A549 (cell line): ENCODE measurements at regions not wholly inside any gene's neighbourhood (a gene's known extent, or its start where the extent isn't known, plus 50 kb on each side); places are given as distances from the start of the nearest gene placed in this dataset.
"Not testable (repeated sequence)": the region's sequence is repeated elsewhere in the genome, so short reads cannot be mapped to it uniquely, and the experiment has no call there.

ENCODE experiments used
- ATAC-seq, 2 experiments: fragments of 200-7000 bp in 1 of 2; fragments of >200 bp in 1 of 2; cut with Nextera tagmentation in 1 of 2; cut with Tn5 transposase in 1 of 2; 3 replicates each; pipeline versions ENCODE4 v1.8.0 to v1.9.1; 2018 to 2020; ENCODE audit warnings: mild to moderate bottlenecking in 1 of 2, moderate library complexity in 1 of 2
- CTCF ChIA-PET: fragments of 300-600 bp; sonication (Branson Sonifier 250); formaldehyde crosslinking; extraction: SDS; loops from one replicate; lab custom pipeline; 2021; ENCODE audit warnings: antibody characterized with exemption, inconsistent platforms; lab: Yijun Ruan, JAX
- POLR2A ChIA-PET: fragments of 350-600 bp; formaldehyde crosslinking; extraction: SDS; loops from one replicate; lab custom pipeline; 2021; ENCODE audit warnings: antibody characterized with exemption, inconsistent platforms; lab: Yijun Ruan, JAX
- DNase-seq, 2 experiments: peaks; one replicate each; pipeline versions ENCODE4 v3.0.0 to v3.0.0-alpha.2; 2011 to 2016; ENCODE audit warnings: low read depth in 1 of 2, low spot score in 1 of 2
- FAIRE-seq: peaks from 2 replicates; lab custom pipeline; 2011; peaks lifted over from hg19 to GRCh38; lab: Jason Lieb, UNC
- H3K27ac ChIP-seq, 2 experiments: fragments of >200 bp; sonication (Bioruptor Twin); formaldehyde crosslinking; 3 replicates each; pipeline ENCODE4 v1.5.1; 2016 to 2017
- H3K4me1 ChIP-seq: fragments of >200 bp; sonication (Bioruptor Twin); formaldehyde crosslinking; 3 replicates; pipeline ENCODE4 v1.6.1; 2016
- H3K4me2 ChIP-seq: fragments of >200 bp; sonication (Bioruptor Twin); formaldehyde crosslinking; 3 replicates; pipeline ENCODE4 v1.6.1; 2016
- H3K4me3 ChIP-seq: fragments of >200 bp; sonication (Bioruptor Twin); formaldehyde crosslinking; 3 replicates; pipeline ENCODE4 v1.5.1; 2016
- H3K9me3 ChIP-seq: fragments of >200 bp; sonication (Bioruptor Twin); formaldehyde crosslinking; 3 replicates; pipeline ENCODE4 v1.6.1; 2016
- MAFK ChIP-seq: fragments of 450-650 bp; IDR thresholded peaks from 2 replicates; pipeline ENCODE4 v1.6.1; 2014; ENCODE audit not compliant: partially characterized antibody
- WGBS: methylation state at CpG from one replicate; pipeline ENCODE4 v1.1.6; 2017; ENCODE audit errors: missing lambda C conversion rate; 5-methylcytosine and 5-hydroxymethylcytosine counted together

GRCh38 chr2:89979826-89980537, 1288.5 kb downstream of the RPIA start:
- DNase-seq, FAIRE-seq, H3K9me3 ChIP-seq, H3K4me3 ChIP-seq, POLR2A ChIA-PET, CTCF ChIA-PET, ATAC-seq, H3K4me1 ChIP-seq, H3K4me2 ChIP-seq, H3K27ac ChIP-seq: not testable (repeated sequence)
- 5% methylated on average over 2 of the region's 2 CpGs for WGBS
- TF ChIP-seq MAFK = peak; percentile 55

DNA sequence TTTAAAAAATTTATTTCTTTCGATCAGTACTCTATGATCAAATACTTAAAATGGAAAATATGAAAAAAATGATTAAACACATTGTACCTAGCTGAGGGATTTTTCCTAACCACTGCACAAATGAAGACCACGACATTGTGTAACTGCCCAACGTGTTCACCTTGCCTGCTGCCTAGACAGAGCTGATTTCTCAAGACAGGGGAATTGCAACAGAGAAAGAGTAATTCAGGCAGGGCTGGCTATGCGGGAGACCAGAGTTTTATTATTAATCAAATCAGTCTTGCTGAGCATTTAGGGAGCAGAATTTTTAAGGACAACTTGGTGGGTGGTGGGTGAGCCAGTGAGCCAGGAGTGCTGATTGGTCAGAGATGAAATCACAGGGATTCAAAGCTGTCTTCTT, 1290.8 kb downstream of the RPIA start:
- H3K4me2 ChIP-seq, ATAC-seq, H3K4me3 ChIP-seq, FAIRE-seq, H3K4me1 ChIP-seq, DNase-seq, H3K9me3 ChIP-seq, CTCF ChIA-PET, H3K27ac ChIP-seq, POLR2A ChIA-PET: not testable (repeated sequence)
- whole genome bisulfite sequencing = 0% methylated on average over 4 of the region's 4 CpGs

- H3K9me3 ChIP-seq, H3K27ac ChIP-seq, H3K4me2 ChIP-seq, H3K4me1 ChIP-seq, FAIRE-seq, DNase-seq, H3K4me3 ChIP-seq, ATAC-seq, POLR2A ChIA-PET, CTCF ChIA-PET: not testable (repeated sequence)
- WGBS = no CpG with 5 or more reads among the region's 3 CpGs
Measured at GRCh38 chr2:89985650-89986049, 1294.2 kb downstream of the RPIA start.

- FAIRE-seq = not testable (repeated sequence)
- 3% methylated on average over 4 of the region's 4 CpGs for WGBS
Measured at GRCh38 chr2:89986532-89986931, 1295.1 kb downstream of the RPIA start.

DNA sequence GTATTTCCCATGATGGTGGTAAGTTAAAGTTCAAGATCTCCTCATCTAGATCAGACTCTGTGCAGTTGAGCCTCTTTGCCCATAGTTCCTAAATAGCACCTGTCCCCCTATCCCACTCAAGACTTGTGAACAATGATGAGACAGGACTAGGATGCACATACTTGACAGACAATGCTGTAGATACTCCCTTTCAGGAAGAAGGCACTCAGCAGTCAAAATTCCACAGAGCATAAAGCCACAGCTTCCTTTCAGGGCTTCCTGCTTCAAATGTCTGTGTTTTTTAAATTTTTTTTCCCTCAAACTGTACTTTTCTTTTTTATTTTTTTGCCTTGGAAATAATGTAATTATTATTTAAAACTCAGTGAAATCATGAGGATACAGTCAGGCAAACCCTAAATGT, 1305.3 kb downstream of the RPIA start:
- CTCF ChIA-PET, POLR2A ChIA-PET, H3K4me1 ChIP-seq, ATAC-seq, H3K4me3 ChIP-seq, FAIRE-seq, H3K9me3 ChIP-seq, H3K4me2 ChIP-seq, H3K27ac ChIP-seq, DNase-seq: not testable (repeated sequence)

More at GRCh38 chr2:89986532-89986931, 1295.1 kb downstream of the RPIA start:
- H3K4me1 ChIP-seq, ATAC-seq, H3K4me2 ChIP-seq, POLR2A ChIA-PET, H3K4me3 ChIP-seq, CTCF ChIA-PET, H3K27ac ChIP-seq, H3K9me3 ChIP-seq, DNase-seq: not testable (repeated sequence)

GRCh38 chr2:90004553-90004952, 1313.1 kb downstream of the RPIA start:
- POLR2A ChIA-PET, ATAC-seq, FAIRE-seq, H3K4me2 ChIP-seq, H3K9me3 ChIP-seq, CTCF ChIA-PET, H3K4me1 ChIP-seq, DNase-seq, H3K4me3 ChIP-seq, H3K27ac ChIP-seq: not testable (repeated sequence)

DNA sequence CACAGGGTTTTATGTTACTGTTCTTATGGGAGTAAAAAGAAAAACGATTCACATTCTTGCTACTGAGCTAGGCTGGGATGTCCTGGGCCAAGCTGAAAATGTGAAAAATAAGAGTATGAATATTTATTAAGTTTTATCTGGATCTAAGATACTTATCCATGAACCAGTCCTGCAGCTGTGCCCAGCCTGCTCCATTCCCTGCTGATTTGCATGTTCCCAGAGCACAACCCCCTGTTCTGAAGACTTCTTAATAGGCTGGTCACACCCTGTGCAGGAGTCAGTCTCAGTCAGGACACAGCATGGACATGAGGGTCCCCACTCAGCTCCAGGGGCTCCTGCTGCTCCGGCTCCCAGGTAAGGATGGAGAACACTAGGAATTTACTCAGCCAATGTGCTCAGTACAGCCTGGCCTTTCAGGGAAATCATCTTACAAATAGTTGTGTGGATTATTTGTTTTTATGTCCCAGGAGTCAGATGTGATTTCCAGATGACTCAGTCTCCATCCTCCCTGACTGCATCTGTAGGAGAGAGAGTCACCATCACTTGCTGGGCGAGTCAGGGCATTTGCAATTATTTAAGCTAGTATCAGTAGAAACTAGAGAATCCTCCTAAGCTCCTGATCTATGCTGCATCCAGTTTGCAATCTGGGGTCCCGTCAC, 1319.1 kb downstream of the RPIA start:
- H3K9me3 ChIP-seq, H3K4me3 ChIP-seq, CTCF ChIA-PET, ATAC-seq, H3K4me1 ChIP-seq, H3K4me2 ChIP-seq, POLR2A ChIA-PET, H3K27ac ChIP-seq, FAIRE-seq, DNase-seq: not testable (repeated sequence)
- WGBS = 0% methylated on average over 2 of the region's 4 CpGs

DNA sequence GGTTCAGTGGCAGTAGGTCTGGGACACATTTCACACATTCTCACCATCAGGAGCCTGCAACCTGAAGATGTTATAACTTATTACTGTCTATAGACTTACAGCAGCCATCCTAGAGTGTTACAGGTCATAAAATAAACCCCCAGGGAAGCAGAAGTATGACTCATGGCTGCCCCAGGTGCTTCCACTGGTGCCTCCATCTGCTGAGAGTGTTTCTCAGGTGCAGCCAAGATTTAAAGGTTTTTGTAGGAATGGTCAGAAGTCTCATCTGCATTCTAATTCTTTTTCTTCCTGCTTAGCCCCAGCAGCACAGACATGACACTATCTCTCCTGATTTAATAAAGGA, 1319.6 kb downstream of the RPIA start:
- CTCF ChIA-PET, FAIRE-seq, POLR2A ChIA-PET, H3K9me3 ChIP-seq, DNase-seq, H3K4me2 ChIP-seq, ATAC-seq, H3K4me3 ChIP-seq, H3K4me1 ChIP-seq, H3K27ac ChIP-seq: not testable (repeated sequence)

DNA sequence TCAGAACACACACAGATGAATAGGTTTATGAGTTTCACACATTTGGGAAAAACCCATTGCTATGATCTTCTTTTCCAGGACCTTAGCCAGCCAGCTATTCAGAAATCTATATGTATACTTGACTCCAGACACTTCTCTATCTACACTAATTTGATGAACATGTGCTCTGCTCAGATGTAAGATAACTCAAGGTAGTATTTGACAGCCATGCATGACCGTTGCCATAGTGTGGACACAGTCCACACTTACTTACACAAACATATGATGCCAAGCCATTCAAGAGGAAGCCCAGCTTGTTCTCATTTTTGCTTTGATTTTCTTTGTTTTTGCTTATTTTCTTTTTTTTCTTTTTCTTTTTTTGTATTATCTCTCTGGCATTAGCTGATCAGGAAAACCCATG, 1328.4 kb downstream of the RPIA start:
- POLR2A ChIA-PET, CTCF ChIA-PET, ATAC-seq, H3K9me3 ChIP-seq, H3K4me1 ChIP-seq, H3K4me2 ChIP-seq, H3K27ac ChIP-seq, DNase-seq, FAIRE-seq, H3K4me3 ChIP-seq: not testable (repeated sequence)
- 0% methylated on average over 1 of the region's 1 CpG for WGBS

- H3K4me1 ChIP-seq, POLR2A ChIA-PET, CTCF ChIA-PET, H3K27ac ChIP-seq, FAIRE-seq, H3K4me3 ChIP-seq, H3K9me3 ChIP-seq, DNase-seq, H3K4me2 ChIP-seq: not testable (repeated sequence)
- WGBS = 0% methylated on average over 2 of the region's 9 CpGs
- peak; percentile 70 to 95; a peak in 5 of 6 replicates for ATAC-seq
Measured at GRCh38 chr2:90021234-90021633, 1329.8 kb downstream of the RPIA start.
